Mononuclear cell (primary cell): ENCODE measurements at regions not wholly inside any gene's neighbourhood (a gene's known extent, or its start where the extent isn't known, plus 50 kb on each side); places are given as distances from the start of the nearest gene placed in this dataset.
"Not testable (repeated sequence)": the region's sequence is repeated elsewhere in the genome, so short reads cannot be mapped to it uniquely, and the experiment has no call there.

ENCODE experiments used
- H3K27me3 ChIP-seq: 2 replicates; pipeline ENCODE4 v1.6.0; 2011; ENCODE audit warnings: low read length, control low read depth; ENCODE audit not compliant: insufficient read depth
- H3K4me1 ChIP-seq: 2 replicates; pipeline ENCODE4 v1.5.1; 2011; ENCODE audit warnings: mild to moderate bottlenecking, low read length, control low read depth; ENCODE audit not compliant: insufficient read depth
- H3K4me3 ChIP-seq: 2 replicates; pipeline ENCODE4 v1.5.1; 2011; ENCODE audit warnings: mild to moderate bottlenecking, low read length, moderate library complexity
- H3K9me3 ChIP-seq: 2 replicates; pipeline ENCODE4 v1.5.1; 2011; ENCODE audit warnings: low read depth, mild to moderate bottlenecking, control low read depth, low read length

GRCh38 chr1:29800522-29800956 lies 564.2 kb downstream of the PTPRU start:
- Histone ChIP-seq H3K4me1 (no peaks in the 10 kb centered on the region), H3K4me3 (no peak overlapping the region), H3K9me3 (no peaks in the 10 kb centered on the region), H3K27me3 (no peaks in the 10 kb centered on the region)

- no peaks in the 10 kb centered on the region for H3K4me1 ChIP-seq
- no peaks in the 10 kb centered on the region for H3K9me3 ChIP-seq
- H3K4me3 ChIP-seq = no peak overlapping the region
- H3K27me3 ChIP-seq = no peaks in the 10 kb centered on the region
Measured at GRCh38 chr1:29800120-29800519, 563.8 kb downstream of the PTPRU start.

- H3K4me3 ChIP-seq = no peak overlapping the region
- no peaks in the 10 kb centered on the region for H3K27me3 ChIP-seq
- H3K9me3 ChIP-seq = no peaks in the 10 kb centered on the region
- no peaks in the 10 kb centered on the region for H3K4me1 ChIP-seq
Measured at GRCh38 chr1:29798699-29799566, 562.6 kb downstream of the PTPRU start.

GRCh38 chr1:29797125-29797524 lies 560.8 kb downstream of the PTPRU start:
- H3K4me3 ChIP-seq, H3K9me3 ChIP-seq, H3K27me3 ChIP-seq, H3K4me1 ChIP-seq: not testable (repeated sequence)

GRCh38 chr1:29795965-29796364 lies 559.6 kb downstream of the PTPRU start:
- H3K9me3 ChIP-seq, H3K4me3 ChIP-seq, H3K27me3 ChIP-seq, H3K4me1 ChIP-seq: not testable (repeated sequence)

- Histone ChIP-seq H3K4me1 (no peaks in the 10 kb centered on the region), H3K4me3 (no peak overlapping the region), H3K9me3 (no peaks in the 10 kb centered on the region), H3K27me3 (no peaks in the 10 kb centered on the region)
Measured at GRCh38 chr1:29793653-29794348, 557.5 kb downstream of the PTPRU start.

- Histone ChIP-seq H3K4me3 (no peak overlapping the region), H3K4me1 (no peaks in the 10 kb centered on the region), H3K27me3 (no peaks in the 10 kb centered on the region), H3K9me3 (no peaks in the 10 kb centered on the region)
Measured at GRCh38 chr1:29793101-29793546, 556.8 kb downstream of the PTPRU start.

- no peaks in the 10 kb centered on the region for H3K4me1 ChIP-seq
- H3K9me3 ChIP-seq = no peaks in the 10 kb centered on the region
- no peak overlapping the region for H3K4me3 ChIP-seq
- no peaks in the 10 kb centered on the region for H3K27me3 ChIP-seq
Measured at GRCh38 chr1:29789910-29790247, 553.6 kb downstream of the PTPRU start.

- no peaks in the 10 kb centered on the region for H3K27me3 ChIP-seq
- no peaks in the 10 kb centered on the region for H3K4me1 ChIP-seq
- H3K9me3 ChIP-seq = no peaks in the 10 kb centered on the region
- H3K4me3 ChIP-seq = no peak overlapping the region
Measured at GRCh38 chr1:29789221-29789909, 553.0 kb downstream of the PTPRU start.

- no peaks in the 10 kb centered on the region for H3K27me3 ChIP-seq
Measured at GRCh38 chr1:29786791-29787732, 550.7 kb downstream of the PTPRU start.

GRCh38 chr1:29786195-29786594 lies 549.9 kb downstream of the PTPRU start:
- no peaks in the 10 kb centered on the region for H3K9me3 ChIP-seq
- no peak overlapping the region for H3K4me3 ChIP-seq
- no peaks in the 10 kb centered on the region for H3K27me3 ChIP-seq
- H3K4me1 ChIP-seq = no peaks in the 10 kb centered on the region

More at GRCh38 chr1:29786791-29787732, 550.7 kb downstream of the PTPRU start:
- Histone ChIP-seq H3K9me3 (no peaks in the 10 kb centered on the region), H3K4me1 (no peaks in the 10 kb centered on the region), H3K4me3 (no peak overlapping the region)

GRCh38 chr1:29785554-29785953 lies 549.2 kb downstream of the PTPRU start:
- no peak overlapping the region for H3K4me3 ChIP-seq
- H3K9me3 ChIP-seq = no peaks in the 10 kb centered on the region
- no peaks in the 10 kb centered on the region for H3K27me3 ChIP-seq
- H3K4me1 ChIP-seq = no peaks in the 10 kb centered on the region

GRCh38 chr1:29785137-29785527 lies 548.8 kb downstream of the PTPRU start:
- Histone ChIP-seq H3K9me3 (no peaks in the 10 kb centered on the region), H3K4me3 (no peak overlapping the region), H3K4me1 (no peaks in the 10 kb centered on the region), H3K27me3 (no peaks in the 10 kb centered on the region)

GRCh38 chr1:29784276-29785136 lies 548.2 kb downstream of the PTPRU start:
- Histone ChIP-seq H3K4me1 (no peaks in the 10 kb centered on the region), H3K4me3 (no peak overlapping the region), H3K27me3 (no peaks in the 10 kb centered on the region), H3K9me3 (no peaks in the 10 kb centered on the region)
